Suprapubic skin (tissue), 4 donors: ENCODE measurements at regions not wholly inside any gene's neighbourhood (a gene's known extent, or its start where the extent isn't known, plus 50 kb on each side); places are given as distances from the start of the nearest gene placed in this dataset.

Experiments used
- CTCF ChIP-seq, 2 donors: fragments of 200-600 bp in 1 of 2; fragments of 450-650 bp in 1 of 2; sonication (generic) in 1 of 2; IDR thresholded peaks; one replicate each; pipeline ENCODE4 v1.5.1; 2016 to 2019; ENCODE audit warnings: antibody characterized with exemption in 2 of 2, mild to moderate bottlenecking in 1 of 2, moderate library complexity in 1 of 2
- POLR2A ChIP-seq, 2 donors: fragments of 450-650 bp; IDR thresholded peaks; one replicate each; pipeline ENCODE4 v1.6.1; 2017; ENCODE audit warnings: antibody characterized with exemption in 2 of 2, mild to moderate bottlenecking in 2 of 2, moderate library complexity in 2 of 2
- POLR2AphosphoS5 ChIP-seq, 3 donors: sonication (generic); formaldehyde crosslinking; IDR thresholded peaks; one replicate each; pipeline ENCODE4 v1.6.1; 2017; ENCODE audit warnings: antibody characterized with exemption in 3 of 3

GRCh38 chr15:91412138-91412928 is 312.3 kb downstream of the SV2B start:
- TF ChIP-seq CTCF (IDR thresholded peaks at IDR 0.05): no peak
- TF ChIP-seq POLR2AphosphoS5 (IDR thresholded peaks at IDR 0.05): no peak
- TF ChIP-seq POLR2A (IDR thresholded peaks at IDR 0.05): no peak
